Lung (tissue), 11 donors: ENCODE measurements at regions not wholly inside any gene's neighbourhood (a gene's known extent, or its start where the extent isn't known, plus 50 kb on each side); places are given as distances from the start of the nearest gene placed in this dataset.

Experiments
- ATAC-seq: fragments of 200-7000 bp; cut with Tn5 transposase; one replicate; pipeline ENCODE4 v1.9.1; 2020; ENCODE audit warnings: moderate number of reproducible peaks; ENCODE audit not compliant: insufficient read depth, low FRiP score
- DNase-seq, 3 donors: peaks; one replicate each; pipeline ENCODE4 v3.0.0-alpha.2; 2013 to 2017
- H3K27ac ChIP-seq, 2 donors: one replicate each; pipeline ENCODE4 v1.5.1; 2013; ENCODE audit warnings: mild to moderate bottlenecking in 2 of 2, moderate library complexity in 2 of 2, control low read depth in 1 of 2, inconsistent platforms in 1 of 2, low read depth in 1 of 2, low read length in 1 of 2
- H3K27me3 ChIP-seq, 3 donors: one replicate each; pipeline ENCODE4 v1.5.1; 2013; ENCODE audit warnings: low read length in 2 of 3; ENCODE audit not compliant: control insufficient read depth in 3 of 3, insufficient read depth in 3 of 3
- H3K36me3 ChIP-seq, 4 donors: one replicate each; pipeline ENCODE4 v1.5.1; 2013; ENCODE audit warnings: low read length in 4 of 4, mild to moderate bottlenecking in 1 of 4, moderate library complexity in 1 of 4; ENCODE audit not compliant: control insufficient read depth in 4 of 4, insufficient read depth in 4 of 4
- H3K4me1 ChIP-seq, 5 donors: one replicate each; pipeline ENCODE4 v1.5.1; 2013; ENCODE audit warnings: low read length in 5 of 5, mild to moderate bottlenecking in 2 of 5, moderate library complexity in 1 of 5; ENCODE audit not compliant: control insufficient read depth in 5 of 5, insufficient read depth in 5 of 5
- H3K4me3 ChIP-seq: one replicate; pipeline ENCODE4 v1.5.1; 2013; ENCODE audit warnings: mild to moderate bottlenecking, control low read depth, moderate library complexity
- H3K9ac ChIP-seq, 2 donors: one replicate each; pipeline ENCODE4 v1.5.1; 2013; ENCODE audit warnings: low read length in 2 of 2, control low read depth in 1 of 2; ENCODE audit not compliant: insufficient read depth in 1 of 2
- H3K9me3 ChIP-seq, 4 donors: one replicate each; pipeline ENCODE4 v1.5.1; 2013; ENCODE audit warnings: low read length in 3 of 4, mild to moderate bottlenecking in 1 of 4, moderate library complexity in 1 of 4; ENCODE audit not compliant: control insufficient read depth in 4 of 4, insufficient read depth in 3 of 4
- CTCF ChIP-seq: IDR thresholded peaks from 2 replicates; pipeline ENCODE4 v1.5.1; 2012; ENCODE audit warnings: mild to moderate bottlenecking; ENCODE audit errors: control extremely low read depth, extremely low read depth
- WGBS, 2 donors: extraction: QIAGEN DNeasy Blood & Tissue Kit; methylation state at CpG; one replicate each; pipeline ENCODE4 v1.1.7; 2013; 5-methylcytosine and 5-hydroxymethylcytosine counted together
- donor health status: control.
- donor health status: control.
- donor health status: Bipolar disorder and iron deficiency.
- donor health status: healthy.
- donor health status: DM: yes; HTN: yes; CAD: no.

- H3K4me1 ChIP-seq = no peaks in the 10 kb centered on the region
- no peak for TF ChIP-seq CTCF
- no peaks in the 10 kb centered on the region for H3K36me3 ChIP-seq
- peaks cover 0 to 3% (median under 1%) of the 10 kb centered on the region in 4 donors for H3K9me3 ChIP-seq
- no peak overlapping the region for H3K9ac ChIP-seq
- H3K4me3 ChIP-seq = no peak overlapping the region
- no peaks in the 10 kb centered on the region for H3K27me3 ChIP-seq
- no peak for ATAC-seq
- no peak for DNase-seq
- H3K27ac ChIP-seq = no peak overlapping the region
Observed at GRCh38 chr2:193549661-193550060, 1354.9 kb upstream of the TMEFF2 start.

GRCh38 chr2:193542762-193543161 is 1348.0 kb upstream of the TMEFF2 start:
- 78 to 84% methylated on average over 3 of the region's 3 CpGs for WGBS, 2 donors
- H3K27me3 ChIP-seq = no peaks in the 10 kb centered on the region
- no peak overlapping the region for H3K27ac ChIP-seq
- DNase-seq = no peak
- TF ChIP-seq CTCF = no peak
- H3K9ac ChIP-seq = no peak overlapping the region
- no peaks in the 10 kb centered on the region for H3K36me3 ChIP-seq
- no peaks in the 10 kb centered on the region for H3K4me1 ChIP-seq
- no peak for ATAC-seq
- H3K9me3 ChIP-seq = peaks cover 2 to 6% (median 4%) of the 10 kb centered on the region in 4 donors
- no peak overlapping the region for H3K4me3 ChIP-seq

- no peak overlapping the region for H3K9ac ChIP-seq
- no peak overlapping the region for H3K4me3 ChIP-seq
- no peak for TF ChIP-seq CTCF
- H3K27me3 ChIP-seq = no peaks in the 10 kb centered on the region
- ATAC-seq (no peak), DNase-seq (no peak)
- H3K9me3 ChIP-seq = peaks cover 0 to 6% (median 4%) of the 10 kb centered on the region in 4 donors
- H3K4me1 ChIP-seq = no peaks in the 10 kb centered on the region
- H3K36me3 ChIP-seq = no peaks in the 10 kb centered on the region
- no peak overlapping the region for H3K27ac ChIP-seq
Observed at GRCh38 chr2:193539188-193539587, 1344.5 kb upstream of the TMEFF2 start.

GRCh38 chr2:193538061-193538460 is 1343.3 kb upstream of the TMEFF2 start:
- 79 to 90% methylated on average over 2 of the region's 2 CpGs for WGBS, 2 donors
- H3K9me3 ChIP-seq = peaks cover 0 to 6% (median 2%) of the 10 kb centered on the region in 4 donors
- H3K4me3 ChIP-seq = no peak overlapping the region
- ATAC-seq (no peak), DNase-seq (no peak)
- no peak for TF ChIP-seq CTCF
- no peaks in the 10 kb centered on the region for H3K36me3 ChIP-seq
- H3K27ac ChIP-seq = no peak overlapping the region
- no peaks in the 10 kb centered on the region for H3K4me1 ChIP-seq
- no peak overlapping the region for H3K9ac ChIP-seq
- H3K27me3 ChIP-seq = no peaks in the 10 kb centered on the region
